Parathyroid adenoma (tissue), 2 donors: ENCODE measurements at regions not wholly inside any gene's neighbourhood (a gene's known extent, or its start where the extent isn't known, plus 50 kb on each side); places are given as distances from the start of the nearest gene placed in this dataset.

Source experiments
- H2AFZ ChIP-seq: fragments of 300-600 bp; sonication (generic); one replicate; pipeline ENCODE4 v1.7.0; 2017; ENCODE audit warnings: antibody characterized with exemption, mild to moderate bottlenecking
- H3K27ac ChIP-seq: fragments of 300-600 bp; sonication (generic); one replicate; pipeline ENCODE4 v1.7.0; 2017
- H3K27me3 ChIP-seq: fragments of 300-600 bp; sonication (generic); one replicate; pipeline ENCODE4 v1.7.0; 2017; ENCODE audit warnings: low read length; ENCODE audit not compliant: control insufficient read depth, insufficient read depth
- H3K36me3 ChIP-seq: fragments of 300-600 bp; sonication (generic); one replicate; pipeline ENCODE4 v1.7.0; 2017; ENCODE audit warnings: low read length; ENCODE audit not compliant: control insufficient read depth, insufficient read depth
- H3K4me1 ChIP-seq: fragments of 300-600 bp; sonication (generic); one replicate; pipeline ENCODE4 v1.7.0; 2017; ENCODE audit warnings: control low read depth
- H3K4me2 ChIP-seq: fragments of 300-600 bp; sonication (generic); one replicate; pipeline ENCODE4 v1.7.0; 2017; ENCODE audit warnings: low read length
- H3K4me3 ChIP-seq: fragments of 300-600 bp; sonication (generic); one replicate; pipeline ENCODE4 v1.7.0; 2017; ENCODE audit warnings: low read depth, low read length
- H3K79me2 ChIP-seq: fragments of 300-600 bp; sonication (generic); one replicate; pipeline ENCODE4 v1.7.0; 2017; ENCODE audit warnings: control low read depth
- H3K9ac ChIP-seq: fragments of 300-600 bp; sonication (generic); one replicate; pipeline ENCODE4 v1.7.0; 2017; ENCODE audit warnings: mild to moderate bottlenecking
- H3K9me3 ChIP-seq: fragments of 300-600 bp; sonication (generic); one replicate; pipeline ENCODE4 v1.7.0; 2017; ENCODE audit warnings: low read length; ENCODE audit not compliant: control insufficient read depth
- TF ChIP-seq, protein P1 (sequence below): fragments of 300-600 bp; sonication (generic); IDR thresholded peaks from one replicate; pipeline ENCODE4 v1.7.0; 2017; ENCODE audit warnings: antibody characterized with exemption, mild to moderate bottlenecking
- donor health status: primary hyperparathyroidism.

DNA sequence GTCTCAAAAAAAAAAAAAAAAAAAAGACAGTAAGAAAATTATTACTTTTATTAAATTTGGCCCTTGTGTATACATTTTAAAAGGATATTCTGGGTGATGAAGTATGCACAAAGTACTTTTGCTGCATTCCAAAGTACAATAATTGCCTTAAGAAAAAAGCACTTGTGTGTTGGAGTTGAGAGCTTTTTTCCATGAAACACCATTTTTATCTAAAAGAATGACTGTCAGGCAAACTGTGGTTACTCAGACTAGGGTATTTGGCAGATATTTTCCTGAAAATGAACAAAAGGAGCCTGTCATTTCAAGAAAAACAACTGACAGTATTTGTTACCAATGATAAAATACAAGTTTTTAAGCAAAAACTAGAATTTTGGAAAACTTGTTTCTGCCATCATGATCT is 84.3 kb upstream of the PTPN3 start:
- no peak overlapping the region for H3K4me3 ChIP-seq
- TF ChIP-seq, protein P1, sequence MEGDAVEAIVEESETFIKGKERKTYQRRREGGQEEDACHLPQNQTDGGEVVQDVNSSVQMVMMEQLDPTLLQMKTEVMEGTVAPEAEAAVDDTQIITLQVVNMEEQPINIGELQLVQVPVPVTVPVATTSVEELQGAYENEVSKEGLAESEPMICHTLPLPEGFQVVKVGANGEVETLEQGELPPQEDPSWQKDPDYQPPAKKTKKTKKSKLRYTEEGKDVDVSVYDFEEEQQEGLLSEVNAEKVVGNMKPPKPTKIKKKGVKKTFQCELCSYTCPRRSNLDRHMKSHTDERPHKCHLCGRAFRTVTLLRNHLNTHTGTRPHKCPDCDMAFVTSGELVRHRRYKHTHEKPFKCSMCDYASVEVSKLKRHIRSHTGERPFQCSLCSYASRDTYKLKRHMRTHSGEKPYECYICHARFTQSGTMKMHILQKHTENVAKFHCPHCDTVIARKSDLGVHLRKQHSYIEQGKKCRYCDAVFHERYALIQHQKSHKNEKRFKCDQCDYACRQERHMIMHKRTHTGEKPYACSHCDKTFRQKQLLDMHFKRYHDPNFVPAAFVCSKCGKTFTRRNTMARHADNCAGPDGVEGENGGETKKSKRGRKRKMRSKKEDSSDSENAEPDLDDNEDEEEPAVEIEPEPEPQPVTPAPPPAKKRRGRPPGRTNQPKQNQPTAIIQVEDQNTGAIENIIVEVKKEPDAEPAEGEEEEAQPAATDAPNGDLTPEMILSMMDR: no peak
- H3K9ac ChIP-seq: no peak overlapping the region
- no peaks in the 10 kb centered on the region for H3K36me3 ChIP-seq
- no peaks in the 10 kb centered on the region for H3K79me2 ChIP-seq
- H3K9me3 ChIP-seq: no peaks in the 10 kb centered on the region
- H2AFZ ChIP-seq: no peak overlapping the region
- H3K27ac ChIP-seq: no peak overlapping the region
- no peak overlapping the region for H3K4me2 ChIP-seq
- no peaks in the 10 kb centered on the region for H3K4me1 ChIP-seq
- H3K27me3 ChIP-seq: no peaks in the 10 kb centered on the region

DNA sequence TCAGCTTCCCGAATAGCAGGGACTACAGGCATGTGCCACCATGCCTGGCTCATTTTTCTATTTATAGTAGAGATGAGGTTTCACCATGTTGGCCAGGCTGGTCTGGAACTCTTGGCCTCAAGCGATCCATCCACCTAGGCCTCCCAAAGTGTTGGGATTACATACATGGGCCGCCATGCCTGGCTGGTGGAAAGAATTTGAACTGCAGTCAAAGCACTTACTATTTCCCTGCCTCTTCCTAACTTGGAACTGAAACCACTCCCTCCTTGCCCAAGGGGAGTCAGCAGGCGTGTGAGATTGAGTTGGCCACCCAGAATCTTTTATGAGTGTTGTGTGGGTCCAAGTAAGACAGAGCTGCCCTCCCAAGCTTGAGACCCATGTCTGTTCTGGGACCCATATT is 86.1 kb upstream of the PTPN3 start:
- H3K4me2 ChIP-seq: no peak overlapping the region
- no peak overlapping the region for H3K4me3 ChIP-seq
- no peak overlapping the region for H3K9ac ChIP-seq
- TF ChIP-seq, protein P1: no peak
- no peaks in the 10 kb centered on the region for H3K79me2 ChIP-seq
- no peaks in the 10 kb centered on the region for H3K9me3 ChIP-seq
- no peak overlapping the region for H3K27ac ChIP-seq
- peaks cover under 1% of the 10 kb centered on the region for H3K27me3 ChIP-seq
- no peaks in the 10 kb centered on the region for H3K36me3 ChIP-seq
- H2AFZ ChIP-seq: no peak overlapping the region
- H3K4me1 ChIP-seq: no peaks in the 10 kb centered on the region

DNA sequence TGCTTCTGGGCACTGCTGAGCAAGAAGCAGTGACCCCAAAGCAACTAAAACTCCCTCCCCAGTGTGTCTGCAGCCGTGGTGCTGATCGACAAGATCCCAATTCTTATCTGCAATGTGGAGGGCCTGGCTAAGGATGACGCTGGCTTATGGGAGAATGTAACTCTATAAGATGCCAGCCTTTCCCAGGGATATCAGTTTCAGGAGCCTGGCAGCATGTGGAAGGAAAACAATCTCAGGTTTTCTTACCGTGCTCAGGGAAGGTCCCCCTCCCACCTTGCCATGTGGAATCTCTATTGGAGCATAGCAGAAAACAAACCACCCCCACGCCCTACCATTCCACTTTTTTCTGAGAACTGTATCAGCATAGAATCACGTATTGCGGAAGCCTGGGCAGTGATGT is 87.7 kb upstream of the PTPN3 start:
- Histone ChIP-seq H3K27ac (no peak overlapping the region), H2AFZ (no peak overlapping the region), H3K27me3 (peaks cover 2% of the 10 kb centered on the region), H3K4me3 (no peak overlapping the region), H3K79me2 (no peaks in the 10 kb centered on the region), H3K9ac (no peak overlapping the region), H3K4me2 (no peak overlapping the region), H3K9me3 (no peaks in the 10 kb centered on the region), H3K36me3 (no peaks in the 10 kb centered on the region), H3K4me1 (no peaks in the 10 kb centered on the region)
- TF ChIP-seq, protein P1: no peak

DNA sequence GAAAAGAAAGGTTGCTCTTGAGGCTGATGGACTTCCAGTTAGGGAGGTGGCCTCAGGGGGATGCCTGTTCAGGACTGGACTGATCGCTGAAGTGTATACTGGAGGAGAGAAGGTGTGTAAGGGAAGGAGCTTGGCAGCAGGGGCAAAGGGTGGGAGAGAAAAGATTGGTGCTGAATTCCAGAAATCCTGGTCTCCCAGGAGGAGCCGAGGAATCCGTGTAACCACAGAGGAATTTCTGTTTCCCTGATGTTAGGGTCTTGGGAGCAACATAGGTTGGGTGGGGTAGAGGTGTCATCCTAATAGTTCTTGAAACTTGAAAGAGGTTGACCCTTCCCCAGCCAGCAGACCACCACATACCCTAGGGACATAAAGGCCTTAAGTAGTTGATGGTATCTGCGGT is 88.9 kb upstream of the PTPN3 start:
- Histone ChIP-seq H3K9me3 (no peaks in the 10 kb centered on the region), H3K4me1 (no peaks in the 10 kb centered on the region), H3K36me3 (no peaks in the 10 kb centered on the region), H3K27ac (no peak overlapping the region), H3K4me3 (no peak overlapping the region), H3K4me2 (no peak overlapping the region), H2AFZ (no peak overlapping the region), H3K9ac (no peak overlapping the region), H3K27me3 (peaks cover 2% of the 10 kb centered on the region), H3K79me2 (no peaks in the 10 kb centered on the region)
- TF ChIP-seq, protein P1: no peak

DNA sequence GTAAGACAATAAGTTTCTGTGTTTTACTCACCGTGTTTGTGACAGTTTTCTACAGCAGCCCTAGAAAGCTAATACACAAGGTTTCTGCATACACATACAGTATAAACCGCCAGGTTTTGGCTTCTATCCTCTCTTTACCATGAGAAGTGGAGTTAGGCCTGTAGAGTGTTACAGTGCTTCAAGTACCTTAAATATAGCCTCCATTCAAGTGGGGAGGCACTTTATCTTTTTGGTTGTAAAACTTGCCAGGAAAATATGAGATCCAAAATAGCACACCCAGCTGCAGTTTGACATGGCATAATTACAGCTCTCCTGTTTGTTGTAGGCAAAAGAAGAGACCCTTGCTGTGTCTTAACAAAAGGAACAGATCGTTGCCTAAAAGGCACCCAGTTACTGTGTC is 90.3 kb upstream of the PTPN3 start:
- Histone ChIP-seq H3K36me3 (no peaks in the 10 kb centered on the region), H3K9ac (no peak overlapping the region), H3K4me1 (no peaks in the 10 kb centered on the region), H3K9me3 (no peaks in the 10 kb centered on the region), H3K4me3 (no peak overlapping the region), H3K79me2 (no peaks in the 10 kb centered on the region), H3K27me3 (peaks cover 2% of the 10 kb centered on the region), H3K4me2 (no peak overlapping the region), H3K27ac (no peak overlapping the region), H2AFZ (no peak overlapping the region)
- TF ChIP-seq, protein P1: no peak
